Endothelial cell of umbilical vein (primary cell): ENCODE measurements at regions not wholly inside any gene's neighbourhood (a gene's known extent, or its start where the extent isn't known, plus 50 kb on each side); places are given as distances from the start of the nearest gene placed in this dataset.

Experiments used
- BruUV-seq: library from RNA; stranded (reverse); fragments of 400-500 nt; replicated peaks from 2 replicates; lab custom pipeline; 2021; lab: Mats Ljungman, UMichigan
- CTCF ChIA-PET: fragments of 300-600, 350-600 bp; sonication (Branson Sonifier 250); formaldehyde crosslinking; loops from one replicate; lab custom pipeline; 2021; ENCODE audit warnings: antibody characterized with exemption, inconsistent platforms; lab: Charles Lee
- POLR2A ChIA-PET: fragments of 300-600, 350-600 bp; sonication (Branson Sonifier 250); formaldehyde crosslinking; loops from one replicate; lab custom pipeline; 2021; ENCODE audit warnings: antibody characterized with exemption, inconsistent platforms; lab: Charles Lee
- DNase-seq: peaks from one replicate; pipeline ENCODE4 v3.0.0-alpha.2; 2011; ENCODE audit warnings: low read depth, low spot score
- FAIRE-seq: peaks from 2 replicates; lab custom pipeline; 2011; peaks lifted over from hg19 to GRCh38; lab: Jason Lieb, UNC
- H2AFZ ChIP-seq: 2 replicates; pipeline ENCODE4 v1.6.0; 2012; ENCODE audit warnings: low read depth, low read length, control low read depth, inconsistent platforms
- H3K27ac ChIP-seq: 2 replicates; pipeline ENCODE4 v1.5.1; 2011; ENCODE audit warnings: low read depth, mild to moderate bottlenecking, control low read depth, low read length, moderate library complexity; ENCODE audit not compliant: insufficient read depth
- H3K27me3 ChIP-seq, 2 experiments: 2 replicates each; pipeline versions ENCODE4 v1.6.0 to v1.6.1; 2011; ENCODE audit warnings: low read length in 2 of 2, mixed read lengths in 1 of 2; ENCODE audit not compliant: control insufficient read depth in 2 of 2, insufficient read depth in 2 of 2
- H3K36me3 ChIP-seq, 2 experiments: 2 replicates in 1 of 2; 3 replicates in 1 of 2; pipeline ENCODE4 v1.5.1; 2011; ENCODE audit warnings: low read length in 2 of 2, mild to moderate bottlenecking in 1 of 2, moderate library complexity in 1 of 2; ENCODE audit not compliant: control insufficient read depth in 2 of 2, insufficient read depth in 2 of 2; ENCODE audit errors: extremely low read depth in 1 of 2
- H3K4me1 ChIP-seq: 3 replicates; pipeline ENCODE4 v1.5.1; 2011; ENCODE audit warnings: mild to moderate bottlenecking, low read length; ENCODE audit not compliant: control insufficient read depth, insufficient read depth; ENCODE audit errors: extremely low read depth
- H3K4me2 ChIP-seq: 2 replicates; pipeline ENCODE4 v1.6.1; 2011; ENCODE audit warnings: low read length, control low read depth, mixed read lengths; ENCODE audit not compliant: insufficient read depth
- H3K4me3 ChIP-seq, 3 experiments: fragments of 200-600 bp in 1 of 3; sonication (generic), shearing (Covaris generic) in 1 of 3; replicated peaks in 1 of 3; 2 replicates each; pipeline ENCODE4 v1.5.1; 2011 to 2016; ENCODE audit warnings: control low read depth in 3 of 3, low read length in 3 of 3, mild to moderate bottlenecking in 2 of 3, inconsistent platforms in 1 of 3, low read depth in 1 of 3, moderate library complexity in 1 of 3; ENCODE audit not compliant: insufficient read depth in 1 of 3
- H3K79me2 ChIP-seq: 2 replicates; pipeline ENCODE4 v1.6.0; 2012; ENCODE audit warnings: low read length, inconsistent platforms; ENCODE audit not compliant: control insufficient read depth, insufficient read depth
- H3K9ac ChIP-seq: replicated peaks from 2 replicates; pipeline ENCODE3; 2011; ENCODE audit warnings: low read length, control low read depth; ENCODE audit not compliant: insufficient read depth; ENCODE audit errors: extremely low read depth
- H3K9me1 ChIP-seq: replicated peaks from 3 replicates; pipeline ENCODE4 v1.6.0; 2011; ENCODE audit warnings: mild to moderate bottlenecking, low read length; ENCODE audit not compliant: control insufficient read depth, insufficient read depth; ENCODE audit errors: extremely low read depth
- H3K9me3 ChIP-seq: replicated peaks from 2 replicates; pipeline ENCODE4 v1.5.1; 2012; ENCODE audit warnings: low read length, inconsistent platforms; ENCODE audit not compliant: control insufficient read depth, insufficient read depth
- H4K20me1 ChIP-seq: replicated peaks from 2 replicates; pipeline ENCODE3; 2011; ENCODE audit warnings: mild to moderate bottlenecking, low read length; ENCODE audit not compliant: control insufficient read depth, insufficient read depth; ENCODE audit errors: extremely low read depth
- CTCF ChIP-seq, 2 donors: IDR thresholded peaks; 1 replicate in 1 of 2; 2 replicates in 1 of 2; pipeline ENCODE4 v1.5.1; 2011; ENCODE audit warnings: low read length in 2 of 2, mild to moderate bottlenecking in 2 of 2, moderate library complexity in 2 of 2, control low read depth in 1 of 2, inconsistent platforms in 1 of 2, low read depth in 1 of 2; ENCODE audit not compliant: insufficient read depth in 1 of 2; ENCODE audit errors: extremely low read depth in 1 of 2
- EZH2 ChIP-seq: IDR thresholded peaks from 2 replicates; pipeline ENCODE4 v1.6.1; 2012; ENCODE audit warnings: borderline replicate concordance, low read depth, mild to moderate bottlenecking, moderate library complexity, low read length, inconsistent platforms; ENCODE audit not compliant: severe bottlenecking
- FOS ChIP-seq: IDR thresholded peaks from 2 replicates; pipeline ENCODE4 v1.6.1; 2011; ENCODE audit warnings: mild to moderate bottlenecking, low read length, moderate library complexity, borderline replicate concordance; ENCODE audit not compliant: insufficient read depth
- GATA2 ChIP-seq: IDR thresholded peaks from 2 replicates; pipeline ENCODE4 v1.7.0; 2011; ENCODE audit warnings: low read depth, mild to moderate bottlenecking, moderate library complexity, mixed read lengths, low read length; ENCODE audit not compliant: insufficient read length, insufficient read depth
- JUN ChIP-seq: IDR thresholded peaks from 2 replicates; pipeline ENCODE4 v1.6.1; 2011; ENCODE audit warnings: borderline replicate concordance, low read depth; ENCODE audit not compliant: insufficient read length, insufficient read depth
- MAX ChIP-seq: IDR thresholded peaks from 2 replicates; pipeline ENCODE4 v1.6.1; 2011; ENCODE audit not compliant: insufficient read depth, insufficient read length
- MYC ChIP-seq: IDR thresholded peaks from one replicate; pipeline ENCODE4 v1.6.1; 2011; ENCODE audit warnings: mild to moderate bottlenecking, low read depth, low read length
- POLR2A ChIP-seq: IDR thresholded peaks from 2 replicates; pipeline ENCODE4 v1.6.1; 2012; ENCODE audit warnings: low read depth, mild to moderate bottlenecking, control low read depth, low read length
- POLR2AphosphoS5 ChIP-seq: IDR thresholded peaks from 2 replicates; pipeline ENCODE4 v1.6.1; 2012; ENCODE audit warnings: low read depth, mild to moderate bottlenecking, control low read depth, low read length, moderate library complexity; ENCODE audit not compliant: insufficient read depth
- dilution Hi-C: fragments of 300-500 bp; cut with MboI; formaldehyde crosslinking; loops from one replicate; pipeline ENCODE4 v1.15.0; 2019; ENCODE audit warnings: low sequenced_read_pairs; ENCODE audit not compliant: extremely low pct_ligation_motif_present
- intact Hi-C: fragments of 100-400 bp; cut with micrococcal nuclease; formaldehyde crosslinking; loops from one replicate; pipeline ENCODE4 v1.10.0; 2022

GRCh38 chr2:226398580-226398979, 401.0 kb downstream of the IRS1 start:
- H3K4me1 ChIP-seq, result no peaks in the 10 kb centered on the region
- H4K20me1 ChIP-seq, result no peaks in the 10 kb centered on the region
- H3K36me3 ChIP-seq, result no peaks in the 10 kb centered on the region
- H3K79me2 ChIP-seq, result no peaks in the 10 kb centered on the region
- TF ChIP-seq MAX (no peak), POLR2AphosphoS5 (no peak), CTCF (IDR thresholded peaks at IDR 0.05; ENCODE audit: extremely low read depth in 1 of 2, insufficient read depth in 1 of 2, low read depth in 1 of 2, low read length in 2 of 2) (no peak)
- dilution Hi-C loops, result no loop called here
- POLR2A ChIA-PET, result no interaction called here
- DNase-seq, result no peak
- no peaks in the 10 kb centered on the region for H3K9me1 ChIP-seq
- no peaks in the 10 kb centered on the region for H3K9me3 ChIP-seq
- H3K9ac ChIP-seq, result no peak overlapping the region
- intact Hi-C loops, result no loop called here
- H3K4me3 ChIP-seq, result no peak overlapping the region
- CTCF ChIA-PET, result no interaction called here
- H3K4me2 ChIP-seq, result no peak overlapping the region
- BruUV-seq, result no TSS peak
- H3K27me3 ChIP-seq, result no peaks in the 10 kb centered on the region
- no peak for FAIRE-seq
- H2AFZ ChIP-seq, result no peak overlapping the region
- H3K27ac ChIP-seq, result no peak overlapping the region

GRCh38 chr2:226396541-226396940, 403.1 kb downstream of the IRS1 start:
- no peaks in the 10 kb centered on the region for H3K27me3 ChIP-seq
- BruUV-seq, result no TSS peak
- FAIRE-seq (no peak), DNase-seq (no peak)
- no peaks in the 10 kb centered on the region for H3K4me1 ChIP-seq
- H2AFZ ChIP-seq, result no peak overlapping the region
- no peak overlapping the region for H3K4me2 ChIP-seq
- no peaks in the 10 kb centered on the region for H4K20me1 ChIP-seq
- no peaks in the 10 kb centered on the region for H3K79me2 ChIP-seq
- no peak overlapping the region for H3K27ac ChIP-seq
- peaks cover 2% of the 10 kb centered on the region for H3K9me3 ChIP-seq
- no peaks in the 10 kb centered on the region for H3K36me3 ChIP-seq
- intact Hi-C loops, result no loop called here
- H3K9me1 ChIP-seq, result no peaks in the 10 kb centered on the region
- dilution Hi-C loops, result no loop called here
- H3K4me3 ChIP-seq, result no peak overlapping the region
- ChIA-PET POLR2A (no interaction called here), CTCF (interaction anchor here (1.4 kb wide), 1 partner anchor 8 kb away, joined by 3 read pairs; no protein-coding TSS in a partner anchor)
- TF ChIP-seq POLR2AphosphoS5, result no peak
- TF ChIP-seq GATA2, result no peak
- no peak for TF ChIP-seq EZH2
- TF ChIP-seq FOS, result no peak
- no peak for TF ChIP-seq MYC
- TF ChIP-seq CTCF (IDR thresholded peaks at IDR 0.05; ENCODE audit: extremely low read depth in 1 of 2, insufficient read depth in 1 of 2, low read depth in 1 of 2, low read length in 2 of 2), result no peak
- no peak for TF ChIP-seq POLR2A
- TF ChIP-seq JUN, result no peak
- no peak for TF ChIP-seq MAX
- no peak overlapping the region for H3K9ac ChIP-seq
